HG02610 (cell line): ENCODE measurements at regions not wholly inside any gene's neighbourhood (a gene's known extent, or its start where the extent isn't known, plus 50 kb on each side); places are given as distances from the start of the nearest gene placed in this dataset.

ENCODE experiments used
- ATAC-seq: cut with Tn5 transposase; IDR thresholded peaks from one replicate; pipeline ENCODE4 v1.9.1; 2021; ENCODE audit warnings: mild to moderate bottlenecking, moderate library complexity; ENCODE audit not compliant: unreplicated experiment

DNA sequence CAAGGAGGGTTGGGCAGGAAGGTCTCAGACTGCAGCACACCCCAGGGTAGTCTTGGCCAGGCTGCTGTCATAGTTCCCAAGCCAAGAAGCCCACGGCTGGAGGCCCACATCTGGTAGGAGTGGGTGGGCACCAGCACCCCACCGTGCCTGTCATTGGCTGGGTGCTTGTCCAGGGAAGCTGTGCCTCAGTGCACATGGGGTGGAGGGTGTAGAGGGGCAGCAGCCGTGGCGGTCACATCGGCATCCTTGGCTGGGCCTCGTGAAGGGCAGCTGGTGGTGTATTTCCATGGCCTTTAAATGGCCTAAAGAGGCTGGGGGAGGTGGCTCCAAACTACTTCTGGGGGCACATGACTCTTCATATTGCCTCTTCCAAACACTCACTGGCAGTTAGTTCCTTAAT lies 119.6 kb upstream of the USP24 start:
- no peak for ATAC-seq

DNA sequence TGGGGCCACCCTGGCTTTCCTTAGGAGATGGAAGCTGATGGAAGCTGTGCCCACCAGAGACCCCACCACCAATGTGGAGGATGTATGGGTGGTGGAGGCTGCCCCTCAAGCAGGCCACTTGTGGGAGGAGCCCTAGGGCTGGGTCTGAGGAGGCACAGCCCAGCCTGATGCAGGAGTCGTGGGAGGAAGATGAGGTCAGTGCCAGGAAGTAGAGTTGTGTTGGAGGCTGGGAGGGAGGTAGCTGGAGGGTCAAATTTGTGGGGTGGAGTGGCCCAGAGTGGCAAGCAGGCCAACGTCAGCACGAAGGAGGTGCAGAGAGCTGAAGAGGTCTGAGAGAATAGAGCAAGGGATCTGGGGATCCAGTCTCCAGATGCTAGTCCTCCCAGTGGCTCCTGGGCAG lies 119.0 kb upstream of the USP24 start:
- no peak for ATAC-seq

DNA sequence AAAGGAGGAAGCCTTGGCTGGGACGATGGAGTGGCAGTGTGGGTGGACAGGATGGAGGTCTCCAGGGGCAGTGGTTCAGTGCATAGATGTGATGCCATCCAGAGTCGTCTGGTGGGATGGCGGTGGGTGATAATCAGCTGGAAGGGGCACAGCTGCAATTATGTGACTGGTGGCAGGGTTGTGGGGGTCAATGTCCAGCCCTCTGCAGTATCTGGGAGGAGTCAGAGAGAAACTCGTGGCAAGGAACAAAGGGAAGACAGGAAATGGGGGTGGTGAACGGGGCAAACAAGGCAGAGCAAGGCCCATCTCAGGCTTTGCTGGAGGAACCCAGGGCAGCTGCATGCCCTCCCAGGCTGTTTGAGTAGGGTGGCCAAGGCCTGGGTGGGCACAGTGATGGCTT lies 118.3 kb upstream of the USP24 start:
- no peak for ATAC-seq

GRCh38 chr1:55331351-55331750 lies 116.2 kb upstream of the USP24 start:
- no peak for ATAC-seq

DNA sequence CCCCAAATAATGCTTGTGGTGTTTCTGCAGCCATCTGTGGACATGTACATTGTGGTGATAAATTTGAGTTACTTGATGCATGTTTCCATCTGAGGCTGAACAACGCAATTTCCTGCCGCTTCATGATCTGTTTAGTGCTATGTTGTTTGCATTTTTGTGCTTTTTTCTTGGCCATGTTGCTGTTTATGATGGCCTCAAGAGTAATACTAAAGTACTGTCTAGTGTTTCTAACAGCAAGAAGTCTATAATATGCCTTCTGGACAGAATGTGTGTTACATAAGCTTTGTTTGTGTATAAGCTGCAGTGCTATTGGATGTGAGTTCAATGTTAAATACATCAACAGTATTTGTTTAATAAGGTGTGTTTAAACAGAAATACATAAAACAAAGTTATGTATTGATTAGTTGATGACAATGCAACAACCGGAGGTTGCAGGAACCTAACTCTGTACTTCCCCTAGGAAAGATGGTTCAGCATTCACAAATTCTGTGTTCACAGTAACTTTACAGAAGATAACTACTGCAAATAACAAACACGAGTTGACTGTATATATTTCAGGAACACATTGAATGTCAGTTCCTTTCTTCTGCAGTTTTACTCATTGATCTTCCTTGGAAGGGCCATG lies 114.8 kb upstream of the USP24 start:
- ATAC-seq = no peak

GRCh38 chr1:55329091-55329490 lies 113.9 kb upstream of the USP24 start:
- ATAC-seq = no peak

GRCh38 chr1:55326496-55327243 lies 111.5 kb upstream of the USP24 start:
- no peak for ATAC-seq

DNA sequence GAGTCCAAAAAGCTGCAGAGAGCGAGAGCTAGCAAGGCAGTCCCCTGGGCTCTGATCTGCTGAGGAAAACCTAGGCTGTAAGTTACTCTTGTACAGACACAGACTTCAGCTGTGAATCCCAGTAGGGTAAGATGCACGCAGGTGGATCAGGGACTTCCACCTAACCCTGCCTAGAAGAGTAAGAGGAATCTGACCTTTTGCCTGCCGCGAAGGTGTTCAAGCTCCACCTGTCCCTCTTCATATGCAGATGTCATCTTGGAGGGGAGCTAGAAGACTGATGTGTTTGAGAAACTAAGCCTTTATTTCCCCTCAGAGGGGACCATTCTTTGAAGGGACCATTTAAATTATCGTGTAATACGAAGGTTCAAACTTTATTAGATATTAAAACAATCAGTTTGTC lies 108.6 kb upstream of the USP24 start:
- no peak for ATAC-seq

DNA sequence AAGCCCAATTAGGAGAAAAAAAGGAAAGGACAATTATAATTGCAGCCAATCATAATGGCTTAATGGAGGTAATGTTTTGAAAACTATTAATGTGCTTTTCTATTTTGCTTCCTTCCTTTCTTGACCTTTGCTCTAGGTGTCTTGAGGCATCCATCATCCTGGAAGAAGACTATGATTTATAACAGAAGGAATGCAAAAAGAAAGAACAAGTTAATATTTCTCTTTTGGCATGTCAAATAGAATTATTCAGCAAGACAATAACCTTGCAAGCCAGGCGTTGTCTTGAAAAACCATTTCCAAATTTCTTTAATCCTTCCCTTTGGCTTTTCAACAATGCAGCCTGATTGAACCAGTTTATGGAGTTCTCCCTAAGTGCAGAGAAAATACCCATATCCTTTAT lies 107.7 kb upstream of the USP24 start:
- ATAC-seq = no peak

GRCh38 chr1:55321942-55322341 lies 106.8 kb upstream of the USP24 start:
- ATAC-seq = no peak

- ATAC-seq = no peak
Observed at GRCh38 chr1:55320891-55321290, 105.7 kb upstream of the USP24 start.

DNA sequence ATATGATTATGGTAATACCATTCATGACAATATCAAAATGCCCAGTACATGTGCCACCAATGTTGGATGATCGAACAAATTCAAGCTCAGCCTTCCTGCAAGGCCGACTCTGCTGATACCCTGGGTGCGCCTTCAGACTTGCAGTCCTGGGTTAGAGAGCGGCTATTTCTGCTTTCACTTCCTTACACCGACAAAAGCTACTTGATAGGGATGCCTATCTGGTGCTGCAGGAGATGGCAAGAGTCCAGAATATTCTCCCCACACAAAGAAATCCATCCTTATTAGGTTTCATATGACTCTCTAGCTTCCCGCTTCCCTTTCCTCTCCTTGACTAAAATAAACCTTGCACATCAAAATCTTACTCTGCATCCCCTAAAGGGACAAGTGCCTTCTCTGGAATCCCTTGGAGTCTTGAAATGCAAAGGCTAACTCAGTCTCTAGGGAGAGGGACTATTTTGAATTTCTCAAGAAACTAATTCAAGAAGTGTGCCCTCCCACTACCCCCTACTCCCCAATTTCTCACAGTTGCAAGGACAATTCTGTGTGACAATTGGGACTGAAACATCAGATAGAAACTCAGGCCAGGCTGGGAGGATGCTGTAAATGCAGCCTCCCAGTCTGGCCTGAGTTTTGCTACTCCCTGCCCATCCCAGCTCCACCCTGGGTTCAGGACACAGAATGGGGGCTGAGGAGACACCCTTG lies 103.1 kb upstream of the USP24 start:
- no peak for ATAC-seq

- ATAC-seq = no peak
Observed at GRCh38 chr1:55317673-55318072, 102.5 kb upstream of the USP24 start.

GRCh38 chr1:55316947-55317662 lies 101.9 kb upstream of the USP24 start:
- ATAC-seq = no peak

GRCh38 chr1:55316502-55316901 lies 101.3 kb upstream of the USP24 start:
- no peak for ATAC-seq

DNA sequence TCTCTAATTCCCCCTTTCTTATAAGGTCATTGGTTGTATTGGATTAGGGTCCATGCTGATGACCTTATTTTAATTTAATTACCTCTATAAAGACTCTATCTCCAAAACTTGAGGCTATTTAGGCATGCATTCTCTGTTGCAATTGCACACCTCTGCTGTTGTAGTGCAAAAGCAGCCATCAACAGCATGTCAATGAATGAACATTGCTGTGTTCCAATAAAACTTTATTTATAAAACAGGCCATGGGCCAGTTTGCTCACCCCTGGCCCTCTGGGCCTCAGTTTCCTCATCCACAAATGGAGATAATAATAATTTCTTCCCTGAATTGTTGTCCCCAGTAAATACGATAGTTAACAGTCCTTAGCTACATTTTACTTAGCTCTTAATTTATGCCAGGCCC lies 100.4 kb upstream of the USP24 start:
- no peak for ATAC-seq

GRCh38 chr1:55314740-55315139 lies 99.6 kb upstream of the USP24 start:
- ATAC-seq = no peak

- ATAC-seq = no peak
Observed at GRCh38 chr1:55313903-55314302, 98.7 kb upstream of the USP24 start.

GRCh38 chr1:55311979-55312378 lies 96.8 kb upstream of the USP24 start:
- no peak for ATAC-seq

DNA sequence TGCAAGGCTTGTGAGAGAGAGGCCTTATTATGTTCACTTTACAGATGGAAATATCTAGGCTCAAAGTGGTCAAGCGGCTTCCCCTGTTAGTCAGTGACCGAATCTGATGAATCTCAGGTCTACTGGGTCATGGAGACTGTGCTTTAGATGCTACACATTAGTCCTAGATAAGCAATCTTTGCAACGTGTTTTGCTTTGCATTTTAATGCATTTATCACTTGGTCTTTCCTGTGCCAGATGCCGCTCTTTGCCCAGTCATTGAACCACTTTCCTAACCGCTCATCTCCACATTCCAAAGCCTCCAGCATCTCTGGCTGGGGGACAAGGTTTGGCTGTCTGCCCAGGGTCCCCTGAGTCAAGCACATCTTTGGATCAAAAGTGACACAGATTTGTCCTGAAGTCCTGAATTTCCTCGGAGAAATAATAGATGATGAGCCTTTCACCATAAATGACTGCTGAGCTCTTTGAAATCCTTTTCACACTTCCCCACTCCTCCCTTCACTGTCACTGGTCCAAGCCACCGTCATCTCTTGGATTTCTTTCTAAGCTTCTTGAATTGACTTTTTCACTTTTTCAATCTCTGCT lies 96.0 kb upstream of the USP24 start:
- ATAC-seq = no peak

DNA sequence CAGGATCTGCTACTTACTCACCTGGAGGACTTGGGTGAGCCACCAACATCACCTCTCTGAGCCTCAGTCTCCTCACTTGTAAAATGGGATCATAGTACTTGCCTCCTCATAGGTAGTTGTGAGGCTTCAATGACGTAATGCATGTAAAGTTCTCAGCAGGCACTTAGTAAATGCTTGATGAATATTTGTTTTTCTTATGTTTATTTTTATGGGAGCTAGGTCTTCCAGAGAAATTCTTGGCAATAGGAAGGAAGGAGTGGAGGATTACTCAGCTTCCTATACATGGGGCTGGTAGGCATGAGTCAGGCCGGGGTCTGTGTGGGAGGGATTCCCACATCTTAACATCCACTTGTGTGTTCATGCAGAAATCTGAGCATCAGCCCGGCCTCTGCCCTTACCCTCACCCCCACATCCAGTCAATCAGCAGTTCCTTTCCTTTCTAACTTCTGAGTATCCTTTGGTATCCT lies 95.4 kb upstream of the USP24 start:
- no peak for ATAC-seq
